Neuronal stem cell (in vitro differentiated cells): ENCODE measurements at regions not wholly inside any gene's neighbourhood (a gene's known extent, or its start where the extent isn't known, plus 50 kb on each side); places are given as distances from the start of the nearest gene placed in this dataset.

Source experiments
- DNase-seq: peaks from one replicate; pipeline ENCODE4 v3.0.0-alpha.2; 2013; ENCODE audit warnings: low spot score
- H2AFZ ChIP-seq: one replicate; pipeline ENCODE4 v1.6.1; 2013; ENCODE audit warnings: mild to moderate bottlenecking, low read length, inconsistent platforms
- H2AK5ac ChIP-seq: 2 replicates; pipeline ENCODE4 v1.6.1; 2013; ENCODE audit warnings: low read depth, mild to moderate bottlenecking, inconsistent platforms, low read length, moderate library complexity, mixed read lengths
- H2BK120ac ChIP-seq: 2 replicates; pipeline ENCODE4 v1.6.1; 2013; ENCODE audit warnings: low read depth, mild to moderate bottlenecking, inconsistent platforms, low read length, moderate library complexity, mixed read lengths
- H2BK12ac ChIP-seq: one replicate; pipeline ENCODE4 v1.6.1; 2013; ENCODE audit warnings: low read length, inconsistent platforms
- H2BK15ac ChIP-seq: 2 replicates; pipeline ENCODE4 v1.6.1; 2013; ENCODE audit warnings: mild to moderate bottlenecking, low read length, inconsistent platforms, mixed read lengths
- H2BK5ac ChIP-seq: one replicate; pipeline ENCODE4 v1.6.1; 2013; ENCODE audit warnings: inconsistent platforms, mild to moderate bottlenecking, low read length, moderate library complexity
- H3K14ac ChIP-seq: one replicate; pipeline ENCODE4 v1.6.1; 2013; ENCODE audit warnings: low read length, inconsistent platforms
- H3K18ac ChIP-seq: 2 replicates; pipeline ENCODE4 v1.6.1; 2013; ENCODE audit warnings: low read length, inconsistent platforms
- H3K23ac ChIP-seq: 2 replicates; pipeline ENCODE4 v1.6.1; 2013; ENCODE audit warnings: low read depth, mild to moderate bottlenecking, mixed read lengths, low read length, inconsistent platforms; ENCODE audit not compliant: poor library complexity
- H3K27ac ChIP-seq: replicated peaks from 3 replicates; pipeline ENCODE4 v1.5.1; 2013; ENCODE audit warnings: low read length, inconsistent platforms
- H3K27me3 ChIP-seq, 3 experiments: 2 replicates each; pipeline ENCODE4 v1.6.1; 2013; ENCODE audit warnings: low read length in 3 of 3, mild to moderate bottlenecking in 2 of 3, inconsistent platforms in 1 of 3, low read depth in 1 of 3, mixed read lengths in 1 of 3, moderate library complexity in 1 of 3; ENCODE audit not compliant: control insufficient read depth in 3 of 3, insufficient read depth in 3 of 3
- H3K36me3 ChIP-seq, 2 donors: replicated peaks in 1 of 2; 2 replicates each; pipeline ENCODE4 v1.6.1; 2013; ENCODE audit warnings: low read length in 2 of 2; ENCODE audit not compliant: control insufficient read depth in 2 of 2, insufficient read depth in 2 of 2
- H3K4ac ChIP-seq: 2 replicates; pipeline ENCODE4 v1.6.1; 2013; ENCODE audit warnings: inconsistent platforms, mild to moderate bottlenecking, low read length, moderate library complexity
- H3K4me1 ChIP-seq, 2 donors: 1 replicate in 1 of 2; 2 replicates in 1 of 2; pipeline ENCODE4 v1.6.1; 2013; ENCODE audit warnings: low read length in 2 of 2, low read depth in 1 of 2; ENCODE audit not compliant: control insufficient read depth in 2 of 2, insufficient read depth in 1 of 2
- H3K4me2 ChIP-seq: one replicate; pipeline ENCODE4 v1.6.1; 2013; ENCODE audit warnings: mild to moderate bottlenecking, low read length, inconsistent platforms; ENCODE audit not compliant: insufficient read depth, poor library complexity, severe bottlenecking
- H3K4me3 ChIP-seq, 2 donors: 2 replicates each; pipeline ENCODE4 v1.5.1; 2013; ENCODE audit warnings: low read length in 2 of 2, mild to moderate bottlenecking in 2 of 2, inconsistent platforms in 1 of 2, moderate library complexity in 1 of 2
- H3K79me1 ChIP-seq: one replicate; pipeline ENCODE4 v1.6.1; 2013; ENCODE audit warnings: low read depth, mild to moderate bottlenecking, inconsistent platforms, low read length, moderate library complexity
- H3K9ac ChIP-seq: one replicate; pipeline ENCODE4 v1.6.1; 2013; ENCODE audit warnings: mild to moderate bottlenecking, low read depth, low read length, inconsistent platforms; ENCODE audit not compliant: poor library complexity
- H3K9me3 ChIP-seq, 2 donors: replicated peaks in 1 of 2; 2 replicates each; pipeline versions ENCODE3 to v1.6.1; 2013; ENCODE audit warnings: low read length in 2 of 2, mild to moderate bottlenecking in 2 of 2, inconsistent platforms in 1 of 2, low read depth in 1 of 2, mixed read lengths in 1 of 2, moderate library complexity in 1 of 2; ENCODE audit not compliant: control insufficient read depth in 2 of 2, insufficient read depth in 1 of 2
- H4K8ac ChIP-seq: one replicate; pipeline ENCODE4 v1.6.1; 2013; ENCODE audit warnings: low read depth, mild to moderate bottlenecking, inconsistent platforms, low read length, moderate library complexity
- H4K91ac ChIP-seq: one replicate; pipeline ENCODE4 v1.6.1; 2013; ENCODE audit warnings: low read length, low read depth, mild to moderate bottlenecking, inconsistent platforms; ENCODE audit not compliant: poor library complexity
- WGBS, 2 donors: extraction: QIAGEN DNeasy Blood & Tissue Kit; methylation state at CpG; one replicate each; pipeline ENCODE4 v1.1.7; 2013; ENCODE audit warnings: missing lambda C conversion rate in 2 of 2, mixed read lengths in 1 of 2; ENCODE audit not compliant: insufficient read length in 2 of 2, insufficient replicate concordance in 1 of 2; ENCODE audit errors: extremely low coverage in 2 of 2; 5-methylcytosine and 5-hydroxymethylcytosine counted together

DNA sequence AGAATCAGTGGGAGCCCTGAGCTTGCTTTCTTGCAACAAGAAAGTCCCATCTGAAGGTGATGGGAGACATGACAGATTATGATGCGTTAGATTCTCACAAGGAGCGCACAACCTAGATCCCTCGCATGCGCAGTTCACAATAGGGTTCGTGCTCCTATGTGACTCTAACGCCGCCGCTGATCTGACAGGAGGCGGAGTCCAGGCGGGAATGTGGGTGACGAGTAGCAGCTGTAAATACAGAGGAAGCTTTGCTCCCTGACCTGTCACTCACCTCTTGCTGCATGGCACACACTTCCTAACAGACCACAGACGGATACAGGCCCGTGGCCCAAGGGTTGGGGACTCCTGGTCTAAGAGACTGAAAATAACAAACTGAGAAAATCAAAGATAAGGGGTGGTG lies 1163.4 kb upstream of the AUTS2 start:
- no peak overlapping the region for H2AK5ac ChIP-seq
- H3K9me3 ChIP-seq, result no peaks in the 10 kb centered on the region
- H3K27ac ChIP-seq, result no peak overlapping the region
- H4K8ac ChIP-seq, result no peak overlapping the region
- no peak overlapping the region for H2BK12ac ChIP-seq
- no peaks in the 10 kb centered on the region for H3K36me3 ChIP-seq
- H3K18ac ChIP-seq, result no peak overlapping the region
- peaks cover 0 to under 1% of the 10 kb centered on the region in 2 donors for H3K4me1 ChIP-seq
- H4K91ac ChIP-seq, result no peak overlapping the region
- H3K4me2 ChIP-seq, result no peak overlapping the region
- no peak overlapping the region for H3K9ac ChIP-seq
- H3K23ac ChIP-seq, result no peak overlapping the region
- no peak overlapping the region for H2BK5ac ChIP-seq
- no peak overlapping the region for H2BK15ac ChIP-seq
- no peak overlapping the region for H3K14ac ChIP-seq
- H3K79me1 ChIP-seq, result no peaks in the 10 kb centered on the region
- H3K4me3 ChIP-seq, result no peak overlapping the region
- no peak overlapping the region for H3K4ac ChIP-seq
- DNase-seq, result no peak
- H2AFZ ChIP-seq, result no peak overlapping the region
- no peak overlapping the region for H2BK120ac ChIP-seq
- no CpG with 5 or more reads among the region's 13 CpGs for WGBS, 2 donors
- peaks cover 0 to 2% (median 0%) of the 10 kb centered on the region in 3 experiments for H3K27me3 ChIP-seq

DNA sequence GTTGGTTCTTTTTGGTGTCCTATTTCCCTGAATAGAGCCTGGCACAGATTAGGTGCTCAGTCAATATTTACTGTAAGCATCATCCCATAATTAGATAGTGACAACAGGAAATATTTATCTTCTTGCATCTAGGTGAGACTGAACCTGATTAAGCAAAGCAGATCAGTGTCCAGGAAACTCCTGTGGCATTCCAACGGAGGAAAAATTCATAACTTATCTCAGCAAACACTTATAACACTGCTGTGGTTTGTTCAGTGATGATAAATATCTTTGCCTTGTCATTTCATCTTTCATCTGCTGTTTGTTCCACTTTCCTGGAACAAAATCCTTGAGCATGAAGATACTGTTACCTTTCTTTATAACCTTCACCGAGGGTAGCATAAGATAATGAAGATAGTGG lies 1160.3 kb upstream of the AUTS2 start:
- H3K79me1 ChIP-seq, result no peaks in the 10 kb centered on the region
- no peaks in the 10 kb centered on the region for H3K27me3 ChIP-seq
- H4K91ac ChIP-seq, result no peak overlapping the region
- peaks cover 0 to 2% of the 10 kb centered on the region in 2 donors for H3K9me3 ChIP-seq
- no peak overlapping the region for H3K18ac ChIP-seq
- no peak overlapping the region for H3K23ac ChIP-seq
- no peak overlapping the region for H2BK5ac ChIP-seq
- no peak overlapping the region for H4K8ac ChIP-seq
- no peaks in the 10 kb centered on the region for H3K36me3 ChIP-seq
- H3K14ac ChIP-seq, result no peak overlapping the region
- no peak overlapping the region for H3K27ac ChIP-seq
- H3K4me1 ChIP-seq, result peaks cover 0 to 1% of the 10 kb centered on the region in 2 donors
- H3K4me3 ChIP-seq, result no peak overlapping the region
- H2BK12ac ChIP-seq, result no peak overlapping the region
- no peak overlapping the region for H2BK120ac ChIP-seq
- no peak overlapping the region for H2BK15ac ChIP-seq
- H3K4ac ChIP-seq, result no peak overlapping the region
- H3K4me2 ChIP-seq, result no peak overlapping the region
- no peak overlapping the region for H2AK5ac ChIP-seq
- no peak overlapping the region for H3K9ac ChIP-seq
- WGBS, 2 donors, result no CpG with 5 or more reads among the region's 2 CpGs
- no peak for DNase-seq
- H2AFZ ChIP-seq, result no peak overlapping the region

DNA sequence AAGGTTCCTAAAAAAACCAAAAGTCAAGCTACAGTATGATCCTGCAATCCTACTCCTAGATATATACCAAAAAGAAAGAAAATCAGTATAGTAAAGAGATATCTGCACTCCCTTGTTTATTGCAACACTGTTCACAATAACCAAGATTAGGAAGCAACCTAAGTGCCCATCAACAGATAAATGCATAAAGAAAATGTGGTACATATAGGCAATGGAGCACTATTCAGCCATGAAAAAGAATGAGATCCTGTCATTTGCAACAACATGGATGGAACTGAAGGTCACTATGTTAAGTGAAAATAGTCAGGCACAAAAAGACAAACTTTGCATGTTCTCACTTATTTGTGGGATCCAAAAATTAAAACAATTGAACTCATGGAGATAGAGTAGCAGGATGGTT lies 1159.5 kb upstream of the AUTS2 start:
- no peak overlapping the region for H3K14ac ChIP-seq
- H3K9ac ChIP-seq, result no peak overlapping the region
- H4K91ac ChIP-seq, result no peak overlapping the region
- no peak overlapping the region for H3K4ac ChIP-seq
- no peak overlapping the region for H2AFZ ChIP-seq
- H3K18ac ChIP-seq, result no peak overlapping the region
- H2BK12ac ChIP-seq, result no peak overlapping the region
- H2BK15ac ChIP-seq, result no peak overlapping the region
- H3K4me2 ChIP-seq, result no peak overlapping the region
- H2BK5ac ChIP-seq, result no peak overlapping the region
- H3K9me3 ChIP-seq, result peaks cover 0 to 2% of the 10 kb centered on the region in 2 donors
- peaks cover 0 to 1% of the 10 kb centered on the region in 2 donors for H3K4me1 ChIP-seq
- H3K23ac ChIP-seq, result no peak overlapping the region
- H4K8ac ChIP-seq, result no peak overlapping the region
- no peak overlapping the region for H3K27ac ChIP-seq
- no peaks in the 10 kb centered on the region for H3K36me3 ChIP-seq
- H3K79me1 ChIP-seq, result no peaks in the 10 kb centered on the region
- no peak overlapping the region for H2AK5ac ChIP-seq
- H3K4me3 ChIP-seq, result no peak overlapping the region
- no peaks in the 10 kb centered on the region for H3K27me3 ChIP-seq
- no peak for DNase-seq
- H2BK120ac ChIP-seq, result no peak overlapping the region

DNA sequence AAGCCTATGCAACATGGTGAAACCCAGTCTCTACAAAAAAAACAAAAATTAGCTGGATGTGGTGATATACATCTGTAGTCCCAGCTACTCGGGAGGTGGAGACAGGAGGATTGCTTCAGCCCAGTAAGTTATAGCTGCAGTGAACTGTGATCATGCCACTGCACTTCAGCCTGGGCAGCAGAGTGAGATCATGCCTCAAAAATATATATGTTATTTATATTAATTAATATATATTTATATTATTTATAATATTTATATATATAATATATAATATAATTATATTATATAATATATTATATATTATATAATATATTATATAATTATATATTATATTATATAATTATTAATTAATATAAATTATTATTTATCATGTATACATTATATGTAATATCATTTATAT lies 1158.4 kb upstream of the AUTS2 start:
- no peak overlapping the region for H3K14ac ChIP-seq
- H3K4me3 ChIP-seq, result no peak overlapping the region
- H3K27ac ChIP-seq, result no peak overlapping the region
- H3K4ac ChIP-seq, result no peak overlapping the region
- H3K36me3 ChIP-seq, result no peaks in the 10 kb centered on the region
- no peak overlapping the region for H3K9ac ChIP-seq
- H2BK15ac ChIP-seq, result no peak overlapping the region
- H3K79me1 ChIP-seq, result no peaks in the 10 kb centered on the region
- H4K91ac ChIP-seq, result no peak overlapping the region
- no peak overlapping the region for H2AK5ac ChIP-seq
- H4K8ac ChIP-seq, result no peak overlapping the region
- no CpG with 5 or more reads among the region's 1 CpG for WGBS, 2 donors
- H2BK120ac ChIP-seq, result no peak overlapping the region
- H2AFZ ChIP-seq, result no peak overlapping the region
- no peak overlapping the region for H2BK5ac ChIP-seq
- H3K23ac ChIP-seq, result no peak overlapping the region
- H3K27me3 ChIP-seq, result no peaks in the 10 kb centered on the region
- DNase-seq, result no peak
- no peak overlapping the region for H3K18ac ChIP-seq
- H3K4me1 ChIP-seq, result peaks cover 0 to 1% of the 10 kb centered on the region in 2 donors
- no peak overlapping the region for H3K4me2 ChIP-seq
- no peak overlapping the region for H2BK12ac ChIP-seq
- peaks cover 0 to 2% of the 10 kb centered on the region in 2 donors for H3K9me3 ChIP-seq
